Sigmoid colon (tissue), 6 donors: ENCODE measurements at regions not wholly inside any gene's neighbourhood (a gene's known extent, or its start where the extent isn't known, plus 50 kb on each side); places are given as distances from the start of the nearest gene placed in this dataset.

ENCODE experiments used
- DNase-seq: peaks from one replicate; pipeline ENCODE4 v3.0.0-alpha.2; 2019
- H3K27ac ChIP-seq, 4 donors: fragments of 200-600 bp; sonication (generic); one replicate each; pipeline ENCODE4 v1.5.1; 2016 to 2019; ENCODE audit warnings: mild to moderate bottlenecking in 1 of 4
- H3K27me3 ChIP-seq, 3 donors: fragments of 200-600 bp; sonication (generic); one replicate each; pipeline ENCODE4 v1.5.1; 2019; ENCODE audit warnings: mild to moderate bottlenecking in 1 of 3
- H3K36me3 ChIP-seq, 4 donors: fragments of 200-600 bp; sonication (generic); one replicate each; pipeline ENCODE4 v1.5.1; 2016 to 2019
- H3K4me1 ChIP-seq, 4 donors: fragments of 200-600 bp; sonication (generic); one replicate each; pipeline ENCODE4 v1.5.1; 2017 to 2019
- H3K4me3 ChIP-seq, 4 donors: fragments of 200-600 bp; sonication (generic); one replicate each; pipeline ENCODE4 v1.5.1; 2017 to 2019; ENCODE audit warnings: mild to moderate bottlenecking in 2 of 4, moderate library complexity in 1 of 4
- H3K9me3 ChIP-seq, 4 donors: fragments of 200-600 bp in 3 of 4; sonication (generic) in 3 of 4; one replicate each; pipeline versions ENCODE4 v1.5.1 to v1.6.1; 2013 to 2019
- EP300 ChIP-seq, 4 donors: sonication (generic); formaldehyde crosslinking; IDR thresholded peaks; one replicate each; pipeline ENCODE4 v1.6.1; 2017; ENCODE audit warnings: antibody characterized with exemption in 4 of 4
- POLR2A ChIP-seq, 2 donors: fragments of 450-650 bp; IDR thresholded peaks; one replicate each; pipeline ENCODE4 v1.6.1; 2016; ENCODE audit warnings: antibody characterized with exemption in 2 of 2, mild to moderate bottlenecking in 2 of 2, moderate library complexity in 2 of 2
- POLR2AphosphoS5 ChIP-seq, 4 donors: sonication (generic); formaldehyde crosslinking; IDR thresholded peaks; one replicate each; pipeline ENCODE4 v1.6.1; 2017; ENCODE audit warnings: antibody characterized with exemption in 4 of 4
- WGBS, 2 donors: extraction: QIAGEN DNeasy Blood & Tissue Kit; methylation state at CpG; one replicate each; pipeline ENCODE4 v1.1.7; 2013; 5-methylcytosine and 5-hydroxymethylcytosine counted together
- intact Hi-C: fragments of 100-400 bp; cut with DNase I; formaldehyde crosslinking; loops from one replicate; pipeline ENCODE4 v1.15.1; 2023
- TF ChIP-seq, protein P1 (sequence below), 4 experiments: fragments of 450-650 bp in 3 of 4; fragments of 200-600 bp in 1 of 4; IDR thresholded peaks; one replicate each; pipeline ENCODE4 v1.5.1; 2016 to 2019; ENCODE audit warnings: antibody characterized with exemption in 4 of 4, mild to moderate bottlenecking in 3 of 4, moderate library complexity in 2 of 4
- donor health status: healthy with polysubstance abuse.
- donor health status: healthy.

DNA sequence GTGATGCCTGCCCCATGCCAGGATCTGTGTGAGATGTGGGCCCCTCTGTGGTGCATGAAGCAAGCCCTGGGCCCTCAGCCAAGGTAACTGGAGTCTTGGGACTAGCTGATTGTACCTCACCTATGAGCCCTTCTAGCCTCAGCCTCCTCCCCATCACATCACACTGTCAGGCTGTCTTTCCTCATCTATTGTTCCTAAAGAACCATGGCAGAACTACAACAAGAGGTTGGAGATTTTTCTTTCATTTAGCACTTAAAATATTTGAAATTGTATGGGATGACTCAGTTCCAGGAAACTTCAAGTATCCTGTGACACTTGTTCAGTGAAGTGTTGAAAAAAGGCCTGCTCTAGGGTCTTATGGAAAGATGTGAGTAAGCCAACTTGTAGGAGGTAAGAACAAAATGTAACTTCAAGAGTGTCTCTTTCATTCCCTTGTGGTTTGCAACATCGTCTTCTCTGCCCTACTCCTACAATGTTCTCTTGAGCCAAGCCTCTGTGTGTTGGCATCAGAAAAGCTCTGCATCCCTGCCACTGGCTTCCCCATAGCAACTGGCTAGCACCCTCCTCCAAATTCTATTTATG is 58.7 kb upstream of the TIPARP start:
- Histone ChIP-seq H3K36me3 (no peaks in the 10 kb centered on the region), H3K4me3 (no peak overlapping the region), H3K9me3 (no peaks in the 10 kb centered on the region), H3K27me3 (no peaks in the 10 kb centered on the region), H3K4me1 (no peaks in the 10 kb centered on the region), H3K27ac (peak overlapping the region in 1 of 4 donors; percentile 58)
- TF ChIP-seq EP300 (IDR thresholded peaks at IDR 0.05) = no peak
- TF ChIP-seq, protein P1, sequence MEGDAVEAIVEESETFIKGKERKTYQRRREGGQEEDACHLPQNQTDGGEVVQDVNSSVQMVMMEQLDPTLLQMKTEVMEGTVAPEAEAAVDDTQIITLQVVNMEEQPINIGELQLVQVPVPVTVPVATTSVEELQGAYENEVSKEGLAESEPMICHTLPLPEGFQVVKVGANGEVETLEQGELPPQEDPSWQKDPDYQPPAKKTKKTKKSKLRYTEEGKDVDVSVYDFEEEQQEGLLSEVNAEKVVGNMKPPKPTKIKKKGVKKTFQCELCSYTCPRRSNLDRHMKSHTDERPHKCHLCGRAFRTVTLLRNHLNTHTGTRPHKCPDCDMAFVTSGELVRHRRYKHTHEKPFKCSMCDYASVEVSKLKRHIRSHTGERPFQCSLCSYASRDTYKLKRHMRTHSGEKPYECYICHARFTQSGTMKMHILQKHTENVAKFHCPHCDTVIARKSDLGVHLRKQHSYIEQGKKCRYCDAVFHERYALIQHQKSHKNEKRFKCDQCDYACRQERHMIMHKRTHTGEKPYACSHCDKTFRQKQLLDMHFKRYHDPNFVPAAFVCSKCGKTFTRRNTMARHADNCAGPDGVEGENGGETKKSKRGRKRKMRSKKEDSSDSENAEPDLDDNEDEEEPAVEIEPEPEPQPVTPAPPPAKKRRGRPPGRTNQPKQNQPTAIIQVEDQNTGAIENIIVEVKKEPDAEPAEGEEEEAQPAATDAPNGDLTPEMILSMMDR (IDR thresholded peaks at IDR 0.05) = no peak
- no peak for TF ChIP-seq POLR2AphosphoS5 (IDR thresholded peaks at IDR 0.05)
- no peak for TF ChIP-seq POLR2A (IDR thresholded peaks at IDR 0.05)
- no peak for DNase-seq
- 70 to 82% methylated on average over 1 of the region's 1 CpG for WGBS, 2 donors
- intact Hi-C loops = no loop called here

GRCh38 chr3:156614642-156615511 is 59.5 kb upstream of the TIPARP start:
- H3K9me3 ChIP-seq = no peaks in the 10 kb centered on the region
- H3K27ac ChIP-seq = peak overlapping the region in 1 of 4 donors; percentile 14
- H3K27me3 ChIP-seq = no peaks in the 10 kb centered on the region
- H3K36me3 ChIP-seq = no peaks in the 10 kb centered on the region
- intact Hi-C loops = no loop called here
- TF ChIP-seq POLR2A (IDR thresholded peaks at IDR 0.05) = no peak
- TF ChIP-seq EP300 (IDR thresholded peaks at IDR 0.05) = no peak
- no peak for TF ChIP-seq POLR2AphosphoS5 (IDR thresholded peaks at IDR 0.05)
- TF ChIP-seq, protein P1 (IDR thresholded peaks at IDR 0.05) = no peak
- WGBS, 2 donors = 14 to 39% methylated on average over 1 of the region's 1 CpG
- no peak for DNase-seq
- H3K4me3 ChIP-seq = no peak overlapping the region
- no peaks in the 10 kb centered on the region for H3K4me1 ChIP-seq

DNA sequence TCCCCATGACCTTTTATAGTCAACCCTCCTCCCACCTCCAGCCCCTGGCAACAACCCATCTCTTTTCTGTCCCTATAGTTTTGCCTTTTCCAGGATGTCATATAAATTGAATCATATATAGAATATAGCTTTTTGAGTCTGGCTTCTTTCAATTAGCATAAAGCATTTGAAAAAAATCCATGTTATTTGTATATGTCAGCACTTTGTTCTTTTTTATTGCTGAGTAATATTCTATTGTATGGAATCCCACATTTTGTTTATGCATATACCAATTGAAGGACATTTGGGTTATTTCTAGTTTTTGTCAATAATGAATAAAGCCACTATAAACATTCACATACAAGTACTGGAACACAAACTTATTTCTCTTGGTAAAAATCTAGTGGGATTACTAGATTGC is 58.0 kb upstream of the SSR3 start:
- no peak for DNase-seq
- no peaks in the 10 kb centered on the region for H3K36me3 ChIP-seq
- no peak overlapping the region for H3K27ac ChIP-seq
- no peaks in the 10 kb centered on the region for H3K9me3 ChIP-seq
- H3K4me3 ChIP-seq = no peak overlapping the region
- intact Hi-C loops = no loop called here
- H3K4me1 ChIP-seq = no peaks in the 10 kb centered on the region
- TF ChIP-seq, protein P1 (IDR thresholded peaks at IDR 0.05) = no peak
- TF ChIP-seq EP300 (IDR thresholded peaks at IDR 0.05) = no peak
- no peak for TF ChIP-seq POLR2AphosphoS5 (IDR thresholded peaks at IDR 0.05)
- TF ChIP-seq POLR2A (IDR thresholded peaks at IDR 0.05) = no peak
- no peaks in the 10 kb centered on the region for H3K27me3 ChIP-seq

DNA sequence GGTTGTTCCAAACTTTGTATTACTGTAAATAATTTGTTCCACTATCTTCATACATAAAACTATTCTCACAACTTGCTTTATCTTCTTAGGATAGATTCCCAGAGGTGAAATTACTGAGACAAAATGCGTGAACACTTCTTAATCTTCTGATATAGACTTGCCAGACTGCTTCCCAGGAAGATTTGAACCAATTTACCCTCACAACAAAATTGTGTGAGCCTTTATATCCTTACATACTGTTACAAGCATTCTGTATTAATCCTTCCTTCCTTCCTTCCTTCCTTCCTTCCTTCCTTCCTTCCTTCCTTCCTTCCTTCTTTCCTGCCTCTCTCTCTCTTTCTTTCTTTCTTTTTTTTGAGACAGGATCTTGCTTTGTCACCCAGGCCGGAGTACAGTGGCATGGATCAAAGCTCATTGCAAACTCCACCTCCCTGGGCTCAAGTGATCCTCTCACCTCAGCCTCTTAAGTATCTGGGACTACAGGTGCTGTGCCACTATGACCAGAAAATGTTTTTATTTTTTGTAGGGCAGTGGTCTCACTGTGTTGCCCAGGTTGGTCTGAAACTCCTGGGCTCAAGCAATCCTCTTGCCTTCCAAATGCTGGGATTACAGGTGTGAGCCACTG is 57.1 kb upstream of the SSR3 start:
- no peaks in the 10 kb centered on the region for H3K27me3 ChIP-seq
- whole genome bisulfite sequencing, 2 donors = 53 to 80% methylated on average over 2 of the region's 2 CpGs
- DNase-seq = no peak
- intact Hi-C loops = no loop called here
- no peaks in the 10 kb centered on the region for H3K4me1 ChIP-seq
- no peak overlapping the region for H3K27ac ChIP-seq
- no peaks in the 10 kb centered on the region for H3K36me3 ChIP-seq
- H3K9me3 ChIP-seq = no peaks in the 10 kb centered on the region
- H3K4me3 ChIP-seq = no peak overlapping the region
- TF ChIP-seq EP300 (IDR thresholded peaks at IDR 0.05) (no peak), POLR2AphosphoS5 (IDR thresholded peaks at IDR 0.05) (no peak), POLR2A (IDR thresholded peaks at IDR 0.05) (no peak)
- TF ChIP-seq, protein P1 (IDR thresholded peaks at IDR 0.05) = no peak
